Tibial nerve (tissue), 4 donors: ENCODE measurements at regions not wholly inside any gene's neighbourhood (a gene's known extent, or its start where the extent isn't known, plus 50 kb on each side); places are given as distances from the start of the nearest gene placed in this dataset.

Source experiments
- EP300 ChIP-seq, 2 donors: sonication (generic); formaldehyde crosslinking; IDR thresholded peaks; one replicate each; pipeline ENCODE4 v1.6.1; 2017; ENCODE audit warnings: antibody characterized with exemption in 2 of 2, mild to moderate bottlenecking in 1 of 2
- POLR2A ChIP-seq, 2 donors: fragments of 450-650 bp; IDR thresholded peaks; one replicate each; pipeline ENCODE4 v1.6.1; 2017; ENCODE audit warnings: antibody characterized with exemption in 2 of 2, mild to moderate bottlenecking in 2 of 2, moderate library complexity in 2 of 2
- TF ChIP-seq, protein P1 (sequence below), 5 experiments: fragments of 200-600 bp in 3 of 5; fragments of 450-650 bp in 2 of 5; sonication (generic) in 3 of 5; IDR thresholded peaks; one replicate each; pipeline ENCODE4 v1.5.1; 2016 to 2019; ENCODE audit warnings: antibody characterized with exemption in 5 of 5, mild to moderate bottlenecking in 3 of 5, moderate library complexity in 2 of 5

DNA sequence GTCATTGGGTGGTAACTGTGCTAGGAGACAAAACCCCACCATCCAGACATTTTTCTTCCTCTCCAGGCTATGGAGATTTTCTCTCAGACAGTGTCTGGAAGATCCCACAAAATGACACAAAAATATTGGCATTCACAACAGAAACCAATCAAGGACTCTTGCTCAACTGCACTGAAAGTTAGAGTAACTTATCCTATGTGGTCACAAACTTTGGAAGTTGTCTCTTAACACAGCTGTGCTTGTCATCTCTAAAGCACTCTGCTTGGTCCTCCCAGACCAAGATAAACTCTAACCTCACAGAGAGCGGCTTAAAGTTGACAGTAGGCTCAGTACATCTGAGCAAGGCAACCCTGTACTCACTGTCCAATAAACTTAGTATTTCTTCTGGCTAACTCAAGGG lies 74.9 kb downstream of the AKR1C4 start:
- TF ChIP-seq, protein P1, sequence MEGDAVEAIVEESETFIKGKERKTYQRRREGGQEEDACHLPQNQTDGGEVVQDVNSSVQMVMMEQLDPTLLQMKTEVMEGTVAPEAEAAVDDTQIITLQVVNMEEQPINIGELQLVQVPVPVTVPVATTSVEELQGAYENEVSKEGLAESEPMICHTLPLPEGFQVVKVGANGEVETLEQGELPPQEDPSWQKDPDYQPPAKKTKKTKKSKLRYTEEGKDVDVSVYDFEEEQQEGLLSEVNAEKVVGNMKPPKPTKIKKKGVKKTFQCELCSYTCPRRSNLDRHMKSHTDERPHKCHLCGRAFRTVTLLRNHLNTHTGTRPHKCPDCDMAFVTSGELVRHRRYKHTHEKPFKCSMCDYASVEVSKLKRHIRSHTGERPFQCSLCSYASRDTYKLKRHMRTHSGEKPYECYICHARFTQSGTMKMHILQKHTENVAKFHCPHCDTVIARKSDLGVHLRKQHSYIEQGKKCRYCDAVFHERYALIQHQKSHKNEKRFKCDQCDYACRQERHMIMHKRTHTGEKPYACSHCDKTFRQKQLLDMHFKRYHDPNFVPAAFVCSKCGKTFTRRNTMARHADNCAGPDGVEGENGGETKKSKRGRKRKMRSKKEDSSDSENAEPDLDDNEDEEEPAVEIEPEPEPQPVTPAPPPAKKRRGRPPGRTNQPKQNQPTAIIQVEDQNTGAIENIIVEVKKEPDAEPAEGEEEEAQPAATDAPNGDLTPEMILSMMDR (IDR thresholded peaks at IDR 0.05) = no peak
- no peak for TF ChIP-seq POLR2A (IDR thresholded peaks at IDR 0.05)
- TF ChIP-seq EP300 (IDR thresholded peaks at IDR 0.05) = no peak
